ENCODE measurements at regions not wholly inside any gene's neighbourhood (a gene's known extent, or its start where the extent isn't known, plus 50 kb on each side); places are given as distances from the start of the nearest gene placed in this dataset.

GRCh38 chr1:239516579-239516978 lies 130.2 kb downstream of the CHRM3 start:
- TF ChIP-seq CTCF (IDR thresholded peaks at IDR 0.05) (no peak), POLR2A (IDR thresholded peaks at IDR 0.05) (no peak)

Data from breast epithelium (tissue), 3 donors.